GM18858 (cell line): ENCODE measurements at regions not wholly inside any gene's neighbourhood (a gene's known extent, or its start where the extent isn't known, plus 50 kb on each side); places are given as distances from the start of the nearest gene placed in this dataset.

Experiments
- ATAC-seq: cut with Tn5 transposase; IDR thresholded peaks from one replicate; pipeline ENCODE4 v1.9.1; 2021; ENCODE audit not compliant: unreplicated experiment

DNA sequence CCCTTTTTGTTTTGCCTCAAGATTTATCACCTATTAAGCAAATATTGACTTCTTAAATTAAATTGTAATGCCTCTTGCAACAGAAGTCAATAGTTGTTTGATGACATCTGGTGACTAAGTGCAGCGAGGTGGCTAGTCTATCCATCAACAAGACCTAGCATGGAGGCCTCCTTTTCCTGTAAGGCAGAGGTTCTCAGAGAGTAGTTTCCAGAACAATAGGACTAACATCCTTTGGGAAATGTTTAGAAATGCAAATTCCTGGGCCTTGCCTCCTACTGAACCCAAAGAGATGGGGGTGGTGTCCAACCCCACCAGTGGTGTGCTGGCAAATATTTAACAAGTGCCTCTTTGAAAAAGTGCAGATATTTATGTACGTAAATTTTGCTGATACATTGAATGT, 143.7 kb downstream of the SCP2D1 start:
- no peak for ATAC-seq

DNA sequence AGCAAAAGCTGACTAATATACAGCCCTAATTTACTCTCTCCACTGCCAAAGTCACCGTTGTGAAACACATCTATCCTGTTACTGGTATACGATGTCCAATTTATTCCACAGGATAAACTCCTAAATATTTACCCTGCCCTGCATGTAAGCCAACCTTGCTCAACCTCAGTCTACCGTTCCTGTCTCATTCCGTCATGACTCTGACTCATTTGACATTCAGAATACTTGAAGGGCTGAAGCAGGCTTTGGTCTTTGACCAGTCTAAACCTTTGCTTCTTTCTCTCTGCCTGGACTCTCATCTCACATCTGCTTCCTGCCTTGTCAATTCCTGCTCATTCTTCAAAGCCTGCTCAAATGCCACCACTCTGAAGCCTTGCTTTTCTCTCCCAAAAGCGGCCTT, 157.5 kb downstream of the SCP2D1 start:
- ATAC-seq = no peak

DNA sequence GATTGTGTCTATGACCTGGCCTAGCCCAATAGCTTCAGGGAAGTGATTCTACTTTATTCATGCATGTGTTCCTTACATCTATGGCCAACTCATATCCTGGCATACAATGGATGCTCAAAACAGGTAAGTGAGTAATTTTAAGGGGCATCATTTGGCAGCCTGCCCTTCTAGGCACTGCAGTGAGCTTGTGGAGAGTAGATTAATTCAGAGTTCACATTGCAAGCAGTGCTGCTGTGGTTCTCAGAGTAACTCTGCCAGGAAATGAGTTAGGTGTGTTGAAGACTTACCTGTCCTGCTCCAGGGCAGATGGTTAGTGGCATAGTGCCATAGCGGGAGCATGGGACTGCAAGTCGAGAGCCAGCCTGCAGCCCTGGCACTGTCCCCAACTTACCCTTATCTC, 158.0 kb downstream of the SCP2D1 start:
- no peak for ATAC-seq

DNA sequence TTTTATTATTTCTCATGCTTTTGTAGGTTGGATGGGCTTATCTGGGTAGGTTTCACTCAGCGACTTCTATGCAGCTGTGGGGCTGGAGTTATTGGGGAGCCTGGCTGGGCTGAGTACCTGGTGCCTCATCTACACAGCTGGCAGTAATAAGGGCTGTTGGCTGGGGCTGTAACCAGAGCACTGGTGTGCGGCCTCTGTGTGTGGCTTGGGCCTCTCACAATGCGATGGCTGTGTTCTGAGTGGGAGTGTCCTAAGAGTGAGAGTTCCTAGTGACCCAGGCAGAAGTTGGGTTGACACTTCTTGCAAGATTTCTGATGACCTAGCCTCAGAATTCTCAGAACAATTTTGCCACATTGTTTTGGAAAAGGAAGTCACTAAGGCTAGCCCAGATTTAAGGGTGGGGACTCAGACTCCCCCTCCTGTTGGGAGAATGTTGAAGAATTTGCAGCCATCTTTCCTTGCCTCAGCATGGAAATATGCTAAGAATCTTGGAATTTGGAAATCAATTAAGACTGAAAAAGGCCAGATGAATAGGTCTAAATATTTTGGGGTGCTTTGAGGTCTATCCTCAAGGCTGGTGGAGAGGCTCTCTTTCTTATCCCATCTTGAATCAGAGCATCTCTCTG, 158.8 kb downstream of the SCP2D1 start:
- ATAC-seq = no peak

DNA sequence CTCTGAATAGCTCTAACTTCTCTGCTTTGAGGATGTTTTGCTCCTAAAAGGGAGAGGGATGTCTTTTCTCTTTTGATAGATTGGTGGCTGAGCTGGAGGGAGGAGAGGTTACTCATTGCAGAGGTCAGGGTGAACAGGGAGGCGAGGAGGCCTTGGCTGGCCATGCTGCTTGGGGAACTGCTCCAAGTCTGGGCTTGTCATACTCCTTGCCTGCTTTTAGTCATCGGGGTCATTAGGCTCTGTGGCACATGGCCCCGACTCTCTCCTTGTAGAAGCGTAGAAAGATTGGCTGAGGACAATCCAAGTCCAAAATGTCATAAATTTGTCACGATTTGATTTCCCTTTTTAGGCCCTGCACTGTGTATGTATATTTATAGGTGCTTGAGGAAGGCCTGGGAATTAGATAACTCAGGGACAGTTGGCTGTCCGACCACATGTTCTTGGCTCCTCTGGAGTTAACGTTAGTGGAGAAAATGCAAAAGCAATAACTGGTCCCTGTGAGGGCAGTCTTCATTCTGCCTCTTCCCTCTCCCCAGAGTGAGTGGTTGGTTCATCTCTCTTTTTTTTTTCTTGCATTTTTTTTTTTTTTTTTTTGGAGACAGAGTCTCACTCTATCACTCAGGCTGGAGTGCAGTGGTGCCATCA, 160.1 kb downstream of the SCP2D1 start:
- ATAC-seq = no peak

DNA sequence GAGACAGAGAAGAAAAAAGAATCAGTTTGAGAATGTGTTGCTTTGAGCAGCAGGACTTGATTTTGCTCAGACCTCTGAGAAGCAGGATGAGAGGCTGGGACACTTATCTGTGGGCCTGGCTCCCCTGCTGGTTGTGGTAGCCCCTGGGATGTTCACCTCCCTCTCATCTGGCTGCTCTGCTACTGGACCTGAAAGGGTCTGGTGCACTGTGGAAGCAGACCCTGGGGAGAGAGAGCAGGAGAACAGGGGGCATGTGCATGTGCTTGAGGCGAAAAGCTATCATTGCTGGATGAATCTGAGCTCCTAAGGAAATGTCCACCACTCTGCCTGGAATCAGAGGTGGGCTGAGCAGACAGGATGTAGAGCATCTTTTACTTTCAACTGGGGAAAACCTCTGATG, 161.1 kb downstream of the SCP2D1 start:
- ATAC-seq = no peak

DNA sequence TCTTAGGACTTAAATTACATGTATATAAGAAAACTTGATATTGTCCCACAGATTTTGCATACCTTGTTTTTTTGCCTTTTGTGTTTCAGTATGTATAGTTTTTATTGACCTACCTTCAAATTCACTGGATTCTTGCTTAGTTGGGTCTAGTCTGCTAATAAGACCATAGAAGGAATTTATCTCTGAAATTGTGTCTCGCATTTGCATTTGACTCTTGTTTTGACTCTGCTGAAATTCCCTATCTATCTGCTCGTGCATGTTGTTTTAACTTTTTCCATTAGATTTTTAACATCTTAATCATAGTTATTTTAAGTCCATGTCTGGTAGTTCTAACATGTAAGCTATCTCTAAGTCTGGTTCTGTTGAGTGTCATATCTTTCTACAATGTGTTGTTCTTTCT, 163.9 kb downstream of the SCP2D1 start:
- no peak for ATAC-seq

DNA sequence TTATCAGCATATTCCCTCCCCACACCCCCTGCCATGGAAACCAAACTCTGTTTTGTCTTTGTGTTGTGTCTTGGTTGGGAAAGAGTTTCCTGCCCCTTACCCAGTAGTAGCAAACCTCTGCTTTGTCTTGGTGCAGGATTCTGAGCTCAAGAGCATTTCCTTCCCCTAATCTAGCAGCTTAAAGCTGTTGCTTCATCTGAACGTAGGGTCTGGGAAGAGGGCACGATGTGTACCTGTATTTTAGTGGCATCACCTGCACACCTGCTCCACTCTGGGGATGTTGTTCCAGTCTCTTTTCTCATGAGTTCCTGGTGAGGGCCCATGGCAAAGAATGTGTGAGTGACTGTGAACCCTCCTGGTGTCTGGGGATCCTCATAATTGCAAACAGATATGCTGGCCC, 164.7 kb downstream of the SCP2D1 start:
- ATAC-seq = no peak

DNA sequence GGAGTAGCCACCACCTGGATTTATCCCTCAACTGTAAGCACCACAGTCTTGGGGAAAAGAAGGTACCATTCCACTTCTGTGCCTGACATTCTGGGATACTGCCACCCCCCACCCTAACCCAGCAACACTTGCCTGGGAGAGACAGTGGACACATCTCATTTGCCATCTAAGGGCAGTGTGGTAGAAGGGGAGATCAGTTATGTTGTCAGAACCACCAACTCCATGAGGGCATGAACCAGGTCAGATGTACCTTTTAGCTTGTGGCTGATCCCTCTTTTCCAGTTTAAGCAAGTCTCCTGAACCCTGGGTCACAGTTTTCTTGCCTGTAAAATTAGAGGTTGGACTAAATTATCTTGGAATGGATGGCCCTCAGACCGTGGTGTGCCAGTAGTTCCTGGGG, 165.5 kb downstream of the SCP2D1 start:
- ATAC-seq = no peak

DNA sequence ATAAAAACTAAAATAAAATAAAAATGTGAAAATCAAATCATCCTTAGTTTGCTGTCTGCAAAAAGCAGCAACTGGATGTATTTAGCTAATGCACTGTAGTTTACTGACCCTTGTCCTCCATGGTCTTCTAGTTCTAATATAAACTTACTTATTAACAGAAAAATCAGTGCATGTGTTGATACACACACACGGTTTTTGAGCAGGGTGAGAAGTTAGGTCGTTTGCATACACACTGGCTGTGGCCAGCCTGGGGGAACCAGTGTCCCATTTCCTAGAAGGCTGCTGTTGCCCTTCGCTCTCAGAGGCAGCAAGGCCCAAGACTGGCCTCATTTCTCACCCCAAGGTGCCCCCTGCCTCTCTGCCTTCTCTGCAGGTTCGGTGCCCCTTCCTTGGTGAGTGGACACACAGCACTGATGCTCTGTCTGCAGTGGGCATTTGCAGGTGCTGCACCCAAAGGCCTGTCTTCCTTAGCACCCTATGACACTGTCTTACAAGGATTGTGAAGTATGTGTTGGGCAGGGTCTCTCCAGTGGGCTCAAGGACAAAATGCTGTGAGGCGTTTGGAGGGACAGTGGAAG, 168.5 kb downstream of the SCP2D1 start:
- ATAC-seq = no peak

DNA sequence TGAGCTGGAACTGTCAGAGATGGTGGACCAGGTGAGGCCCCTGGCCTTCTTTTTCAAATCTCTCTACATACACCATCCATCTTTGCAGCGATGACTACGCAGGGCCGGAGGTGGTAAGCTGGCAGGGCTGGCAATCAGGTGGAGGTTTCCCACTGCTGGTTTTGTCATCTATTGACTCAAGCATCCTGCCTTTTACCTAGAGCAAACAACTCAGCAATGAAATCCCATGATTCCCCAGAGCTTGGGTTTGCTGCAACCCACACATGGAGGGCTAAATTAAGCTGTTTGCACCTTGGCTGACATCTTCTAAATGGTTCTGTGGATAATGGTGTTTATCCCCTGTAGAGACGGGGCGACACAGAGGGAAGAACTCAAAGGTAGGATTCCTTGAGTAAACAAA, 170.2 kb downstream of the SCP2D1 start:
- ATAC-seq = no peak

DNA sequence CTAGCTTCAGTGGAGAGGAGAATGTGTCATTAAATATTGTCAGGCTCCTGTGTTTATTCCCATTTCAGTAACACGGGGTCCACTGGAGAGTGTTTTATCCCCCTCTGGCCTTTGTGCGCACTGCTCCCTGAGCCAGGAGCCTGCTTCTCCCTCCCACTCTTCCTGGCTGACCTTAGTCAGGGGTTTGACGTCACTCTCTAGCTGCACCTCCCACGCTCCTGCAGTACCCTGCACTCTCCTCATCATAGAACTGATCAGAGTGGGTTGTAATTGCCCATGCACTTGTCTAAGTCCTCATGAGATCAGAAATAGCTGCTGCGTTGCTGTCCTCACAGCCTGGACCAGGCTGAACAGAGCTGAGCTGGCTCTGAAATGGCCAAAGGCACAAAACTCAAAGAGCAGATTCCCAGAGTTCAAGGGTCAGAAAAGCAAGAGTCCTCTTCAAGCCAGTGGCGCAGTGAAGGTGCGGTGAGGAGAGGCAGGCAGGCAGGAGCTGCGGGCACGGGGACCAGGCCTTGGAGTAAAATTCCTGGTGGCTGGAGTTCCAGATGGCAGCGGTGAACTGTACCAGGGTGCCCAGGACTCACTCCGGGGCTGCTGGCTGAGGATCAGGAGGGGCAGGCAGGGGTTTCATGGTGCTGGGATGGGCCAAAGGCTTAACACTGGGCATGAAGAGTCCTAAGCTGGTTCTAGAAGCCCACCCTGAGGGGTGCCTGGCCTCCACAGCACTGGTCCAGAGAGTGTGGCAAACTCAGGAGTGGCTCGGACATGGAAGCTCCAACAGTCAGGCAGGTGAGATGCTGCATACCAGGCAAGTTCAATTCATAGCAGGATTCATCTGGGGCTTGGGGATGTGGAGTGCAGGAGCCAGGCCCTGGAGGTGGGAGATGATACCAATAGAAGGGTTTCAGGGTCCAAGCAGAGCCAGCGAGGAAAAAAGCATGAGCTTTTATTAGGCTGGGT, 170.9 kb downstream of the SCP2D1 start:
- no peak for ATAC-seq

DNA sequence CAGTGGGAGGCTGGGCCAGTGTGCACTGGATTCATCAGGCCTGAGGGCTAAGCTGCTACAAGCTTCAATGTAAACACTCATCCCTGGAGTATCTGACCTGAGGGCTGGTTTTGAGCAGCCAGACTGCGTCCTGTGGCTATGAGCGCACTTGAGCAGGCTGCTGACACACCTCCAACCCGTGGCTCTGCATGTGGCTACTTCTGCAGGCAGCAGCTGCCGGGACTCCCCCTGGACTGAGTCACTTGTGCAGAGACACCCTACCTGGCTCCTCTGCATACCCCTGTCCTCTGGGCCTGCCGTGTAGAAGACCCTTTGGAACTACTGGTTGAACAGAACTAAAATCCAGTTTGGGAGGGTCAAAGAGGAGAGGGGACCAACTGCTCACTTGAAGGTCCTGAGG, 172.0 kb downstream of the SCP2D1 start:
- no peak for ATAC-seq

DNA sequence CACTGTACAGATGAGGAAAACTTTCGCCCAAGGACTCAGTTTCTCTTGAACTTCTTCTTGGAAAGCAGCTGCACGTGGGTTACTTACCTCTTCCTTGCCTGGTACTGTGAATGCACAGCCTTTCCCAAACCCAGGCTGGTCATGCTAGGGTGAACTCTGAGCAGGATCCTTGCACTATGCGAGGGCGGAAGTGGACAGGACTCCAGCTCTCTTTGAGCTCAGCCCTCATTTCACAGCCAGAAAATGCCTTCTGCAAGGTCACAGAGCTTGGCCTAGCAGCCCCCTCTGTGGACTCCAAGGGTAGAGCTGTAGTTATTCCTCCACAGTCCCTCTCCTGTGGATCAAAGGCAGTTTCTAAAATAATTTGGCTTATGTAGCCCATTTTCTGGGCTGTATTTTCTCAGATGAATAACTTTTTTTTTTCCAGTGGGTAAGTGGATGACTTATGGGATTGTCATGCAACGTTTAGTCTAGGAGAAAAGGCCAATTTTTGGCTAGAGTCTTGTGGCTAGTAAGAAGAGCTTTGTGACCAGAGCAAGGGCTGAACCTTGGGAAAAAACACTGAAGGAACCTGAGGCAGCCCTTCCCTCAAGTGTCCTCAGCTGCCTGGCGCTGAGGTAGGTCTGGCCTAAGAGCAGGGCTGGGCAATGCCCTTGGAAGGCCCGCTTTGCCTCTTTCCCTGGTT, 172.7 kb downstream of the SCP2D1 start:
- no peak for ATAC-seq

DNA sequence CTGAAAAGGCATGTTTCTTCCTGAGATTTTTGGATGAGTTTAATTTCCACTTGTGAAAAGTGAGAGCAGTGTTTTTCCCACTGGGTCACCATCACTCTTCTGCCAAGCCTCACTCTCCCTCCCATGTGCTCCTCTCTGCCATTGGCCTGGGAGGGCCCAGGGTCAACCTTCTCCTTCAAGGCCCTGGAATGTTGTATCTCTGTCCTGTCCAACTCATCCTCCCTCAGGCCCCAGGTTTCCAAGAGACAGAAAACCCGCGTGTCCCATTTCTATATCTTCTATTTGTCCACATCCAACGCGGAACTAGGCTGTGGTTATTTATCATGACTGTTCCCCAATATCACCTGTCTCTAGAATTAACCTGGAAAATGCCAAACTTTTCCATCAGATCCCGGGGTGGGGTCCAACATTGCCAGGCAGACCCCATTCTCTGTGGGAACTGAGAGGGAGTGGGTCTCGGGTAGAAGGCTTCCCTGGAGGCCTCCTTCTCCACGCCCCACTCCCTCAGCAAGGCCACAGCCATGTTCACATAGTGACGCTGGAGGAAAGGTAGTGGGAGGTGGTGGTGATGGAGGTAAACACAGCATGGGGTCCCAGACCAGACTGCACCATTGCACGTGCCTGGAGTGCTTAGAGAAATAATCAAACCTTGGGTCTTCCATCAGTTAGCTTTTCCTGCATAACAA, 173.5 kb downstream of the SCP2D1 start:
- ATAC-seq = no peak

DNA sequence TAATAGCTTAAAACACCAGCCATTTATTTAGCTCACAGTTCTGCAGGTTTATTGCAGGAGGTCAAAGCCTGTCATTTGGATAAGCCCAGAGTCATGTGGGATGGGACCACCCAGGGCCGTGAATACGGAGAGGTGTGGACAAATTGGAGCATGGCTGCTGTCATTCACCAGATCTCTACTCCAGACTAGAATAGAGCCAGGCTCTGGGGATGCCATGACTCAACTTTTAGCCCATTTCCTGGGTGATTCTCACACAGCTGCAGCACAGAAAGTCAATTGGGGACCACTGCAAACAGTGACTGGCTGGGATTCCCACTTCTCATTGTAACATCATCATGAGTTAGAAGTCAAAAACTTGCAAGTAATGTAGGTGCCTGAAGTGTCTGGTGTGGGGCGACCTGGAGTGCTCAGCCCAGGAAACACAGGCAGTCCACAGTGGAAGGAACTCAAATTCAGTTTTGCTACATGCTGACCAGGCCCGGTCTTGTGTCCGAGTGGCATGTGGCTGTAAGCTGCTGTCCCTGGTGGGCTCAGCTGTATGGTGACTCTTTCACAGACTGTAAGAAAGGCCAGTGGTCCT, 174.3 kb downstream of the SCP2D1 start:
- ATAC-seq = no peak

DNA sequence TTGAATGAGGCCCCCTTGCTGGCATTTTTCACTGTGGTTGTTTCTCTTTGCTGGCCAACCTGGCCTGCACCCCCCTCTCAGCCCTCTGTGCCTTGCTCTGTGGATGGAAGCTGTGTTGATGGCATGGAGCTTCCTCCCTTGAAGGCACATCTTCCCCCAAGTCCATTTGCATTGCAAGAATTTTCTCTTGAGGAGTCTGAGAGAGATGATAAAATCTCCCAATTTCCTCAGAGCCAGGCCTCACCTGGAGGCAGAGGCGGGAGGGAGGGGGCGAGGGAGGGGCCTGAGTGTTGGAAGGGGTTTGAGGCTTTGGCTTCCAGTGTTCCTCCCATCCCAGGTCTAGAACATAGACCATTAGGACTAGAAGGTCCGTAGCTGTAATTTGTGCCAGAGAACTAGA, 175.1 kb downstream of the SCP2D1 start:
- no peak for ATAC-seq

DNA sequence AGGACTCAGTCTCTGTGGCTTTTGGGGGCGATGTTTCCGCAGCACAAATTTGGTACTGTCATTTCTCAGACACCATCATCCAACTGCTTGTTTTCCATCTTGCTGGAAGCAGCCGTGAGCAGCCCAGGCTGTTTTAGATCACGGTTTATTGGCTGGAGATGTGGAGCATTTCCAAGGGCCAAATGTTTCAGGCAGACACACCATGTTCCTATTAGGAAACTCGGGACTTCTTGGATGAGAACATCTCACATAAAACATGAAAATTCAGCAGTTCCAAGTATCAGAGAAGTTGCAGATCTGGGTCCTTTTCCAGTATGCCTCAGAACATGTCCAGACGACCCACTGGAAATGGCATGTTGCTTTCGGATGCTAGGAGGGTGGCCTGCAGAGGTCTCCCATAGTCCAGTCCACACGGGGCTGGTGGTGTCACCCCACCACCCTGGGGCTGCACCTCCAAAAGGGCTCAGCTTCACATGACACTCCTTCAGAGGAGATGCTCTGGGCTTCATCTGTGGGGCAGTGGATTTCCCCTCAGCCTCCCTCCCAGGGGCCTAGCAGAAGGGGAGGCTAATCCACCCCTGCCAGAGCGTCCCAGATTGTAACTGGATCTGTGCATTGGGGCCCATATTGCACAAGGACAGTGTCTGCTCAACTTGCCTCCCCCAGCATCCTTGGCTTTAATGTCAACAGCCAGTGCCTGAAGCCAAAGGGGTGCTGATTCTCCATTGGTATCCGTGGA, 176.3 kb downstream of the SCP2D1 start:
- ATAC-seq = no peak

DNA sequence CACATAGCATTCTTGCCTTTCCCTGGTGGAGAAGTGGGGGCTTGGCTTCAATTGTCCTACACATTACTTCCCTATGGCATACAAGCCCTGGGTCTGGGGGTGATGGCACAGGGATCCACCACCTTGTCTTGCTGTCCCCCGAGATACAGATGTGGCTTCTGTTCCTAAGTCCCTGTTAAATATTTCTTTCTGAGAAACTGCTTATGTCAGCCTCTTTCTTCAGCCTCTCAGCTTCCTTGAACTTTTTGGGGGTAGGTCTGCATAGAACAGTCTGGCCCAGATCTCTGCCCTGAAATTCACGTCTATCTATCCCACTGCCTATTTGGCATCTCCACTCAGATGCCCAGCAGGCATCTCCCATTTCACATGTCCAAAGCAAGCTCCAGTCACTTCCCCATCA, 177.4 kb downstream of the SCP2D1 start:
- ATAC-seq = no peak
